Right lobe of liver (tissue), 6 donors: ENCODE measurements at regions not wholly inside any gene's neighbourhood (a gene's known extent, or its start where the extent isn't known, plus 50 kb on each side); places are given as distances from the start of the nearest gene placed in this dataset.

ENCODE experiments used
- ATAC-seq, 4 donors: fragments of 200-7000 bp; cut with Tn5 transposase; one replicate each; pipeline ENCODE4 v1.9.1; 2020; ENCODE audit warnings: mild to moderate bottlenecking in 4 of 4, moderate library complexity in 4 of 4
- DNase-seq, 3 donors: peaks; one replicate each; pipeline ENCODE4 v3.0.0-alpha.2; 2020
- H3K27ac ChIP-seq, 3 donors: fragments of 200-600 bp; one replicate each; pipeline ENCODE4 v1.8.0; 2022
- H3K27me3 ChIP-seq, 2 donors: fragments of 200-600 bp; one replicate each; pipeline ENCODE4 v1.8.0; 2022
- H3K36me3 ChIP-seq, 4 donors: fragments of 200-600 bp; sonication (generic) in 1 of 4; one replicate each; pipeline versions ENCODE4 v1.5.1 to v1.8.0; 2017 to 2022; ENCODE audit warnings: control low read depth in 1 of 4
- H3K4me1 ChIP-seq, 4 donors: fragments of 200-600 bp; sonication (generic) in 1 of 4; one replicate each; pipeline versions ENCODE4 v1.5.1 to v1.8.0; 2017 to 2022; ENCODE audit warnings: control low read depth in 1 of 4
- H3K4me3 ChIP-seq, 3 donors: fragments of 200-600 bp; one replicate each; pipeline ENCODE4 v1.8.0; 2022
- H3K9me3 ChIP-seq, 4 donors: fragments of 200-600 bp; sonication (generic) in 1 of 4; one replicate each; pipeline versions ENCODE4 v1.5.1 to v1.8.0; 2017 to 2022; ENCODE audit warnings: control low read depth in 1 of 4
- CTCF ChIP-seq, 4 donors: fragments of 200-600 bp in 3 of 4; fragments of 450-650 bp in 1 of 4; IDR thresholded peaks; one replicate each; pipeline versions ENCODE4 v1.5.1 to v1.8.0; 2016 to 2022; ENCODE audit warnings: antibody characterized with exemption in 4 of 4, mild to moderate bottlenecking in 2 of 4
- POLR2A ChIP-seq: fragments of 450-650 bp; IDR thresholded peaks from one replicate; pipeline ENCODE4 v1.6.1; 2017; ENCODE audit warnings: antibody characterized with exemption, mild to moderate bottlenecking
- WGBS: methylation state at CpG from one replicate; pipeline ENCODE4 v1.1.6; 2018; ENCODE audit warnings: low coverage, low lambda C conversion rate; ENCODE audit not compliant: insufficient coverage; ENCODE audit errors: missing lambda C conversion rate; 5-methylcytosine and 5-hydroxymethylcytosine counted together
- intact Hi-C, 2 donors: fragments of 100-400 bp; cut with DNase I; formaldehyde crosslinking; loops; one replicate each; pipeline versions ENCODE4 v1.11.2 to v1.14.1; 2022
- donor health status: DM: no; HTN: yes; CAD: no.
- donor health status: DM: no; HTN: no; CAD: no.
- donor health status: DM: no; HTN: no; CAD: no.
- donor health status: DM: no; HTN: yes; CAD: no.
- donor health status: DM: no; HTN: yes; CAD: no.

GRCh38 chr1:43063394-43064219 lies 104.9 kb upstream of the SLC2A1 start:
- Histone ChIP-seq H3K9me3 (no peaks in the 10 kb centered on the region), H3K27ac (no peak overlapping the region), H3K27me3 (no peaks in the 10 kb centered on the region), H3K4me3 (no peak overlapping the region), H3K36me3 (no peaks in the 10 kb centered on the region), H3K4me1 (peaks cover 0 to 2% (median 0%) of the 10 kb centered on the region in 4 donors)
- DNase-seq (no peak), ATAC-seq (no peak)
- WGBS, result 77% methylated on average over 6 of the region's 10 CpGs
- intact Hi-C loops, result no loop called here
- TF ChIP-seq CTCF (IDR thresholded peaks at IDR 0.05) (no peak), POLR2A (no peak)

GRCh38 chr1:43062527-43063095 lies 103.9 kb upstream of the SLC2A1 start:
- H3K27me3 ChIP-seq, result no peaks in the 10 kb centered on the region
- intact Hi-C loops, result no loop called here
- TF ChIP-seq POLR2A (no peak), CTCF (IDR thresholded peaks at IDR 0.05) (no peak)
- WGBS, result 84% methylated on average over 6 of the region's 12 CpGs
- no peaks in the 10 kb centered on the region for H3K4me1 ChIP-seq
- no peak overlapping the region for H3K4me3 ChIP-seq
- H3K36me3 ChIP-seq, result no peaks in the 10 kb centered on the region
- ATAC-seq (no peak), DNase-seq (no peak)
- H3K27ac ChIP-seq, result no peak overlapping the region
- H3K9me3 ChIP-seq, result no peaks in the 10 kb centered on the region

GRCh38 chr1:43061757-43062156 lies 103.1 kb upstream of the SLC2A1 start:
- H3K27ac ChIP-seq, result no peak overlapping the region
- H3K9me3 ChIP-seq, result no peaks in the 10 kb centered on the region
- ATAC-seq, result no peak
- no peaks in the 10 kb centered on the region for H3K36me3 ChIP-seq
- 77% methylated on average over 3 of the region's 3 CpGs for WGBS
- no peak overlapping the region for H3K4me3 ChIP-seq
- intact Hi-C loops, result no loop called here
- H3K4me1 ChIP-seq, result no peaks in the 10 kb centered on the region
- no peak for DNase-seq
- H3K27me3 ChIP-seq, result no peaks in the 10 kb centered on the region
- no peak for TF ChIP-seq POLR2A
- no peak for TF ChIP-seq CTCF (IDR thresholded peaks at IDR 0.05)

- H3K4me3 ChIP-seq, result no peak overlapping the region
- DNase-seq (no peak), ATAC-seq (no peak)
- no peaks in the 10 kb centered on the region for H3K27me3 ChIP-seq
- H3K36me3 ChIP-seq, result no peaks in the 10 kb centered on the region
- TF ChIP-seq CTCF (IDR thresholded peaks at IDR 0.05) (no peak), POLR2A (no peak)
- no peaks in the 10 kb centered on the region for H3K9me3 ChIP-seq
- 56% methylated on average over 9 of the region's 9 CpGs for WGBS
- intact Hi-C loops, result no loop called here
- H3K4me1 ChIP-seq, result no peaks in the 10 kb centered on the region
- no peak overlapping the region for H3K27ac ChIP-seq
Measured at GRCh38 chr1:43059640-43060574, 101.2 kb upstream of the SLC2A1 start.
